Glomerular endothelial cell (primary cell): ENCODE measurements at regions not wholly inside any gene's neighbourhood (a gene's known extent, or its start where the extent isn't known, plus 50 kb on each side); places are given as distances from the start of the nearest gene placed in this dataset.
"Not testable (repeated sequence)": the region's sequence is repeated elsewhere in the genome, so short reads cannot be mapped to it uniquely, and the experiment has no call there.

Source experiments
- DNase-seq: peaks from one replicate; pipeline ENCODE4 v3.0.0-alpha.2; 2011; ENCODE audit warnings: low read depth, low spot score; ENCODE audit errors: extremely low read depth

DNA sequence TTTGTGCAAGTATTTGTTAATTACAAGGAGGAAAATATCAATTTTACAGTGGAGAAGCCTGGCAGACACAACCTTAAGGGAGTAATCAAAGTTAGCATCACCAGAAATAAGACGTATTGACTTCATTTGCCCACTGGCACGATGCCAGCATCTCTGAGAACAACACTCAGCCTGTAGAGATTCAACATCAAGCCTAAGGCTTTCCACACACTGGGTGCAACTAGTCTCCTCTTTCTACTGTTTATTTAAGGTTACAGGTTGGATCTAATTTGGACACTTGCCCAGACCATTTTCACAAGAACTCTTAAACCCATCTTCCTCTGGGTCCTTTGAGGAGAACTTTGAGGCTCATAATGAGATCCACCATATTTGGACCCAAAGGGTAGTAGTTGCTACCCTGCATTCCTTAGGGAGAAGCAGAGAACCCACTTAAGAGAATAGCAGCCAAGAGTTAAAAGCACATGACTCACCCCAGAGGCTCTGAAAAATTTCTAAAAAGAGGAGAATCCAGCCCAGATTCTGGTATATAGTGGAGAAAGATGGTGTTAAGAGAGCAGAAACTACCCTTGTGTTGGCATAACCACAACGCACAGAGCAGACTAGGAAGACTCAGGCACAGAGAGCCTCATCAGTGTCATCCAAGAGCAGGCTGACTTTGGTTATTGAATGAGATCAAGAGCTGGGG is 97.3 kb downstream of the CCDC71L start:
- DNase-seq = no peak

DNA sequence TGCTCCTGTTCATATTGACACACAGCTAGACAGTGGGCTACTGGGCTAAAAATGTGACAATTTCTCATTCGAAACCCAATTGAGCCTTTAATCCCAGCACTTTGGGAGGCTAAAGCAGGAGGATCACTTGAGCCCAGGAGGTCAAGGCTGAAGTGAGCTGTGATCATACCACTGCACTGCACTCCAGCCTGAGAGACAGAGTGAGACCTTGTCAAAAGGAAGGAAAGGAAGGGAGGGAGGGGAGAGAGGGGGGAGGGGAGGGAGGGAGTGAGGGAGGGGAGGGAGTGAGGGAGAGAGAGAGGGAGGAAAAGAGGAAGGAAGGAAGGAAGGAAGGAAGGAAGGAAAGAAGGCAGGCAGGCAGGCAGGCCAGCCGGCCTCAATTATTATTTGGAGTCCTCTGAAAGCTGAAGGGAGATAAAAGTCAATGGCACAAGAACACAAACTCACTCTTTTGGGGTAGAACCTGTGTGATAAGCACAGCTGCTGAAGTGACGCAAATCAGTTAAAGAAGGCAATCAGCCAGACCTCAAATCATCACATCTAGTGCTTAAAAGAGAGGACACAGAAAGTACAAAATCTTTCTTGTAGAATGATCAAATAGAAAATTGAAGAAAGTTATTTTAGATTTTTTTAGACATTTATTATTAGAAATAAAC is 98.1 kb downstream of the CCDC71L start:
- no peak for DNase-seq

DNA sequence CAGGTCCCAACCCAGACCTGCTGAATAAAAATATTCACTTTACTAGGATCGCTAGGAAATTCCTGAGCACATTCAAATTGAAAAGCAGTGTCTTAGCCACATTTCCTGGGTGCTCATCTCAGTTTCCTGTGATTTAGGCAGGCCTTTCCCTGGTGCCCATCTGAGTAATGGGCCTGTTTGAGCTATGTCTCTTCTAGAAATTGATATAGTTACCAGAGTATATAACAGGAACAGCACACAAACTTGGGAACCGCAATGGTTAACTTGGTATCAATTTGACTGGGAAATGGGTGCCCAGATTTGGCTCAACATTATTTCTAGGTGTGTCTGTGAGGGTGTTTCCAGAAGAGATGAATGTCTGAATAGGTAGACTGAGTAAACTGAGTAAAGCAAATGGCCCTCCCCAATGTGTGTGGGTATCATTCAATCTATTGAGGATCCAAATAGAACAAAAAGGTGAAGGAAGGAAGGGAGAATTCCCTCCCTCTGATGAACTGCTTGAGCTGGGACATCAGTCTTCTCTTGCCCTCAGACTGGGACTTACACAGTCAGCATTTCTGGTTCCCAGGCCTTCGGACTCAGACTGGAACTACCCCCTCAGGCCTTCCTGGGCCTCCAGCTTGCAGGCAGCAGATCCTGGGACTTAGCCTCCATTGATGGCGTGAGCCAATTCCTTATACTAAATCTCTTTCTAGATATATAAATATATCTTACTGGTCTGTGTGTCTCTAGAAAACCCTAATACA is 99.1 kb downstream of the CCDC71L start:
- DNase-seq = no peak

DNA sequence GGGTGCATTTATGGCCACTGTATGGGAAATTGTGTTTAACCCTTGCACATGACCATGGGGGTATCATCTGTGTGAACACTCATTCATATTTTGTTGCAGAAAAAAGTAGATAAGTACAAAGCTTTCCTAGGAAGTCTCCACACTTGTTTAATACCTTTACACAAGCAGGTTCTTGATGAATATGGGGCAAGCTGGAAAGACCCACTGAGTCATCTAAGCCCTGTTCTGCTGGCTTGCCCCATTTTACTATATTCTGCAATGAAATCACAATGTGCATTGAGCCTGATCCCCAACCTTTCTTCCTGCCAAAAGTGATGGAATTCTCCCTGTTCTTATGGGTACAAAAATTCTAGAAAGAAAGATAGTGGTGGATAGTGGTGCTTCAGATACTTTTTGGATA is 99.8 kb downstream of the CCDC71L start:
- DNase-seq = no peak

DNA sequence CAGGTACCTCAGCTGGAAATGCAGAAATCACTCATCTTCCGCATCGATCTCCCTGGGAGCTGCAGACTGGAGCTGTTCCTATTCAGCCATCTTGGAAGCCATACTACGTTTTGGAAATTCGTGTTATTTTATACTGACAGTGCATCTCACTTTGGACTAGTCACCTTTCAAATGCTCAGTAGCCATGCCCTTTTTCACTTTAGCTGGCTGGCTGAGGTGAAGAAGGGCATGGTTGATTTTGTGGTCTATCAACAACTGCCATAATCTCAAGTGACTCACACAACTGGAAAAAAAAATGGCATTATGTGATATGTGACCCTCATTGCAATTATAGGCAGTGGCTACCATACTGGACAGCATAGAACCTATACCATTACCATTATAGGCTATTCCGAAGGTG is 100.5 kb downstream of the CCDC71L start:
- DNase-seq = no peak

DNA sequence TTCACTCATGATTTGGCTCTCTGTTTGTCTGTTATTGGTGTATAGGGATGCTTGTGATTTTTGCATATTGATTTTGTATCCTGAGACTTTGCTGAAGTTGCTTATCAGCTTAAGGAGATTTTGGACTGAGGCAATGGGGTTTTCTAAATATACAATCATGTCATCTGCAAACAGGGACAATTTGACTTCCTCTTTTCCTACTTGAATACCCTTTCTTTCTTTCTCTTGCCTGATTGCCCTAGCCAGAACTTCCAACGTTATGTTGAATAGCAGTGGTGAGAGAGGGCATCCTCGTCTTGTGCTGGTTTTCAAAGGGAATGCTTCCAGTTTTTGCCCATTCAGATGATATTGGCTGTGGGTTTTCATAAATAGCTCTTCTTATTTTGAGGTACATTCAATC is 104.7 kb downstream of the CCDC71L start:
- not testable (repeated sequence) for DNase-seq

DNA sequence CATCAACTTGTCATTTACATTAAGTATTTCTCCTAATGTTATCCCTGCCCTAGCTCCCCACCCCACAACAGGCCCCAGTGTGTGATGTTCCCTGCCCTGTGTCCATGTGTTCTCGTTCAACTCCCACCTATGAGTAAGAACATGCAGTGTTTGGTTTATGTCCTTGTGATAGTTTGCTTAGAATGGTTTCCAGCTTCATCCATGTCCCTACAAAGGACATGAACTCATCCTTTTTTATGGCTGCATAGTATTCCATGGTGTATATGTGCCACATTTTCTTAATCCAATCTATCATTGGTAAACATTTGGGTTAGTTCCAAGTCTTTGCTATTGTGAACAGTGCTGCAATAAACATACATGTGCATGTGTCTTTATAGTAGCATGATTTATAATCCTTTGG is 106.3 kb downstream of the CCDC71L start:
- DNase-seq = not testable (repeated sequence)

DNA sequence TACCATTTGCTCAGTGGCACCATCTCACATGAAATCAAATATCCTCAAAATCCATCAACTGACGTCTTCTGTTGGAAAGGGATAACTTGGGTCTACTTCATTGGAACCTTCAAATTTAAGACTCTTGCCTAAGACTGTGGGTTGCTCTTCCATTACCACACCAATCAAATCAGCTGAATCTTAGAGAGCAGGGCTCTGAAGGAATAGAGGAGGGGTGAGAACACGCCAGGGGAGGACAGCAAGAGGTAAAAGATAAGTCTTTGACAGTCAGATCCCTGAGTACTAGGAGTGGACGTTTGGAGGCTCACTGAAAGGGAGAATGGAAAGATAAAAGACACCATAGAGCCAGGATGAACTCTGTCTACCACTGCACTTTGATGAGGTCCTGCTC is 107.5 kb downstream of the CCDC71L start:
- DNase-seq = no peak

DNA sequence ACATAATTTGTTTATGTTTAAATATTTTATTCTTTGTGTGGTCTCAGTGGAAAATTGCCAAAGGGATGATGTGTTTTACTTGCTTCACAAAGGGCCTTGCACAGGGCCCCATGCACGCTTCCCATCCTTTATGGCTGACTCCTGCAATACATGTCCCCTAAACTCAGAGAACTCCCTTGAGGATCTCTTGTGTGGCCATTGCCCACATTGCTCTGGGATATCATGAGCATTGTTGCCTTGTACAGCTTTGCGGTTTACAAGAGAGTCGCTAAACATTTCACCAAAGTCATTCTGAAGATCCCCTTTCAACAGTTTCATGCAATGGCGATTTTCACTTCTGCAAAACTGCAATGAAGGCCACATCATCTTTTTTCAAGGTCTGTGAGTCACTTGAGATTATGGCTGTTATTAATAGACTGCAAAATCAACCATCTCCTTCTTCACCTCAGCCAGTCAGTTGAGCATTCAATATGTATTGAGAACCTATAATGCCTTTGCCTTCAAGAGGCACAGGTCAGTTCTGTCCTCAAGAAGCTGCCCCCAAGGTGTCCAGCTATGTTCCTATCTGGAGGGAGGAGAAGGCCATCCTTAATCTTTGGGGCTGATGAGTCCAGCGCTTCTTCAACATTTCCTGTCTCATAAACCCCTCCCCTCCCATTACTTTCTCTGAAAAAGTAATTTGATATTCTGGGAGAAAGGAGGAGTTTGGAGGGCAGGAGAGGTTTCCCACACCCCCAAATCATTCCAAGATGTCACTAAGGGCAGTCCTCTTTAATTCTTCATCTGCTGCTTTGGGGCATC is 108.1 kb downstream of the CCDC71L start:
- DNase-seq = no peak

DNA sequence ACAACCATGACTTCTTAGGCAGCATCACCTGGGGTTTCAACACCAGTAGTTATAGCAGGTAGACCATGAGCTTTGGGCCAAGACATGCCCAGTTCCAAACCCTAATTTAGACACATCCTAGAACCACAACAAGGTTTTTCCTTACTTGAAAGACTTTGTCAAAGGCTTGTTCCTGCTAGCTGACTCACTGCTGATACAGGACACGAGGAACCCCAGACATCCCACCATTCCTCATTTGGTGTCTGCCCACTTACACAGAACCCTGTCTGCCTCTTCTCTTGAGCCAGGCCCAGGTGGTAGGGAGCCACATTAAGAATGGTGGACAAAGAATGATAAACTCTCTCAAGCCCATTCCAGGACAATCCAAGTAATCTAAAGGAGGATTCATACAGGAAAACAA is 109.0 kb downstream of the CCDC71L start:
- no peak for DNase-seq

DNA sequence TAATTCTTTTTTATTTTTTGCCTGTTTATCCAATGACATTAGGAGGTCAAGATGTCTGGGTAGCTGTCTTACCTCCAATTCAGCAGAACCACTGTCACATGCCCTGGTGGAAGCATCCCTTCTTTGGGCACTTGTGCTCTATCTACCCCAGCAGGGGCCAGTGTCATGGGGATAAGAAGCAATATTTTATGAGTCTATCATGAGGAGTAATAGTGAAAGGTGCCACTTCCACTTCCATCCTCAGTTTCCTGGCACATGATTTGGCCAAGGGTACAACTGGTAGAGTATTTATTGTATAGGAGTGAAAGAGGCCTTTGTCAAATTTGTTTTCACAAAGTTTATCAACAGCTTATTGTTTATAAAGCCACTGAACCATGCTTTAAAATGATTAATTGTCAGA is 112.5 kb downstream of the CCDC71L start:
- no peak for DNase-seq

DNA sequence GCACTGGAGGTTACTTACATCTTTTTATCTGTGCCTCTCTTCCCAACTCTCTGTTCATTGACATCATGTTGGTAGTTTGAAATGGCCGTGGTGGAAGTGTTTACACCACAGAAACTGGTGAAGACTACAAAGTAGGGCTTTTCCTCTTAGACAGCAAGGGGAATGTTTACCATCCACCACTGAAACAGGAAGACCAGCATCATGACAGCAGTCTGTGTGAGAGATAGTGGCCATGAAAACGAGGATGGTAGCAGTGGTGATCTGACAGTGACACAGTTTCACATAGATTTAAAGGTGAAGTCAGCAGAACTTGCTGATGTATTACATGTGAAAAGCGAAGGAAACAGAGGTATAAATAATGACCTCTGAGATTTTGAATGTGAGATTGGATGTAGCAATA is 115.7 kb downstream of the CCDC71L start:
- no peak for DNase-seq

DNA sequence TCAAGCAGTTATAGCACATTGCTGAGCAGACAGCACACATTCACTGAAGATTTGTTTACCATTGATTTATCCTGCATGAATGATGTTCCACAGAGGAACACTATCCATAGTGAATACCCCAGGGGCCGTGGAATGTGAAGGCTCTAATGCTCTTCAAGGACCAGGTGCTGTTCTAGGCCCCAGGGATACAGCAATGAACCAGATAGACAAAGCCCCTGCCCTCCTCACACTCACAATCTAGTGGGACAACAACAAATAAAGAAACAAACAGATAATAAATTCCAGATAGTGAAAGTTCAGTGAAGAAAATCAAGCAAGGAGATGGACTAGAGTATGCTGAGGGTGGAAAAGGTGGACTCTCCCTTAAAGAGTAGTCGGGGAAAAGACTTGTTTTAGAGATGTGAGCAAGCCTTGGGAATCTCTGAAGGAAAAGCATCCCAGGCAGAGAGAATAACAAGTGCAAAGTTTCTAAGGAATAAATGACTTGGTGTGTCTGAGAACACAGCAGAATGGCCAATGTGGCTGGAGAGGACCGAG is 117.7 kb downstream of the CCDC71L start:
- DNase-seq = no peak

DNA sequence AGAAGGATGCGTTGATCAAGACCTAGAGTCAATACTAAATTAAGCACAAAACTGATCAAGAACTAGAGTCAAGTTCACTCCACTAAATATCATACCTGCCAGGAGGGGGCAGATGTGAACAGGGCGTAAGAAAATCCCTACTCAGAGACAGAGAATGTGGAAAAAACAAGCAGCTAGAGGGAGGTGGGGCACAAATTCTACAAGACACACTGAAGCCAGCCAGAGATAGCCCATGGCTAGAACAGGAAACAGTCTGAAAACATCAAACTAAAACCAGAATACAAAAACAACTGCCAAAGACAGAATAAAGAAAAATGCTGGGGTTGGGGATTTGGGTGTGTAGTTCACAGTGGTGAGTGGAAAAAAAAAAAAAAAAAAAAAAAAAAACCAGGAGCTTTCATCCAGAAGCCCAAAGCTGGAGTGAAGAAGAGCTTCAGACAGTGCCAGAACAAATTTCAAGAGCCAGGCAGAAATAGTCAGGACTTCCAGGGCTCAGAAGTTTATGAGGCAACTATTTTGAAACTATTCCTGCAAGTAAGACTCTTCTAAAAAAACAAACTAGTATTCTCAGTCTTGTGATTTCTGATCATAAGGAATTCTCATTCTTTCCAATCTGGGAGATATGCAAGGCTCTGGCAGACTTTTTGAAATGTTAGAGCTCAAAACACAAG is 118.3 kb downstream of the CCDC71L start:
- DNase-seq = peak; percentile 86

DNA sequence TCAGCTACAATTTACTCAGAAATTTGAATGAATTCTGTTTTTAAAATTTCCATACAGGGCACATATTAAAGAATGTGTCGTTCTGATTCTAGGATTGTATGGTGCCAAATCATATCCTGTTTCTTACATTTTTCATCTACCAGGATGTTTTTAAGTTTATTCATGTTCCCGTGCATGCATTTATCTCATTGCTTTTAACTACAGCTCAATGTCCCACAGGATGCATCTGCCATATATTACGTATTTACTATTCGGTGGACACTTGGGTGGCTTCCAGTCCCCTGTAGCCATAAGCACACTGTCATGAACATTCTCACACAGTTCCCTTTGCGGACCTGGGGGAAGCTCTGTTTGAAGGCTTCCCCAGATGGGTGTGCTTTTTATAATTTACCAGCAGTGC is 122.3 kb downstream of the CCDC71L start:
- DNase-seq = peak; percentile 94

DNA sequence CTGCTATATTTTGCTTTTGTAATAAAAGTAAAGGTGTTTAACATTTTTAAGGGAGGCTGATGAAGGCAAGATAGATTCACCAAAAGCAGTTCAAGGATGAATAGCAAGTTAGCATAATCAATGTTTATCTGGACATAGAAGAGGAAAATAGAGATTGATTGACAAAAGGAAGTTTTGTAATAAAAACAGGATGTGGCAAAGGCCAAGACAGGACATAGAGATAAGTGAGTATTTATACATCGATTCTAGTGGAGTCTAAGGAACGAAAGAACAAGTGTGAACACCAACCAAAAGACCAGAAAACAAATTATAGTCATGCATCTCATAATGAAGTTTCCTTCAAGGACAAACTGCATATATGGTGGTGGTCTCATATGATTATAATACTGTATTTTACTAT is 123.8 kb downstream of the CCDC71L start:
- no peak for DNase-seq

DNA sequence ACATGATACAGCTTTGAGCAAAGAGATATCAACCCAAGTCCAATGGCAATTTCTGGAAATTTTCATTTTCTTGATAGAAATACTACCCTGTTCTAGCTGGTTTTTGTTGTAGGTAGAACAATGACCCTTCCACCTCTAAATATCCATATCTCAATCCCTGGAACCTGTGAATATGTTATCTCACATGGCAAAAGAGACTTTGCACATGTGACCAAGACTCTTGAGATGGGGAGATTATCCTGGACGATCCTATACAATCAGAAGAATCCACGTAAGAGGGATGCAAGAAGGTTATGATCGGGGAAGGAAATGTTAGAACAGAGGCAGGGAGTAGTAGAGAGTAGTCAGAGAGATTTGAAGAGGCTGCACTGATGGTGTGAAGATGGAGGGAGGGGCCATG is 124.9 kb downstream of the CCDC71L start:
- DNase-seq = no peak

DNA sequence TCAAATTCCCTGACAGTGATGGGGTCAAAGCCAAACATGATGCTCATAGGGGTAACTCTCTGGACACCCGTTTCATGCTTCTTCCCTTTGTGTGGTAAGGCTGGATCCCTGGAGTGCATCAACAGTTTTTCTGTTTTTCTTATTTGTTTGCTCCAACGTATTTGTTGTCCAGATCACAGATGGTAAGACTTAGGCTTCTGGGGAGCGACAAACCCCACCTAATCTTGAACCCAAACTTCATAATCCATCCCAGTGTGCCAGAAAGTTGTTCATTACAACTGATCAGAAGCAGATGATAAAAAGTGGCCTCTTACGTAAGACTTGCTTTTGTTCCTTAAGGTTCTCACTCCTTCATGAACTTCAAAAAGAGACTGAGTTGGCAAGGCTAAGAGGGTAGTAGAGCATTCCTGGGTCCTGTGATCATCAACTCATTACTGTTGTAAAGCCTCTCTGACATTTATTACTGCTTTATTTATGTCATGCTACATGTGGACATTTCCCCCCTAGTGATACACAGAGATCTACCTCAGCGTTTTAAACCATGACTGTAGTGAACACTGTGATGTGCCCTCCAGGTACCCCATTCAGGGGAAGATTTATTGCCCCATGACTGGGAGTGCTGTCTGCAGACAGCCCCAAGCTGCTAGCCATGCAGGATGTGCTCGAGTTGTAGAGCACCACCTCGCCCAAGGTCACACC is 125.6 kb downstream of the CCDC71L start:
- no peak for DNase-seq

DNA sequence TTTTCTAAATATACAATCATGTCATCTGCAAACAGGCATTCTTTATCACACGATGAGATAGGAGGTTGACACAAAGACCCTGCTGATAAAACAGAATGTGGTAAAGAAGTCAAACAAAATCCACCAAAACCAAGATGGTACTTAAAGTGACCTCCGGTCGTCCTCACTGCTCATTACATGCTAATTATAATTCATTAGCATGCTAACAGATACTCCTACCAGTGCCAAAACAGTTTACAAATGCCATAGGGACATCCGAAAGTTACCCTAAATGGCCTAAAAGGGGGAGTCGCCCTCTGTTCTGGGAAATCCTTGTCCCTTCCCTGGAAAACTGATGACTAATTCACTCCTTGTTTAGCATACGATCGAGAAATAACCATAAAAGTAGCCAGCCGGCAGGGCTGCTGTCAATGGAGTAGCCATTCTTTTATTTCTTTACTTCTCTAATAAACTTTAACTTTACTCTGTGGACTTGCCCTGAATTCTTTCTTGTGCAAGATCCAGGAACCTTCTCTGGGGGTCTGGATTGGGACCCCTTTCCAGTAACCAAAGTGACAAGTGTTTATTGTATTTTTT is 126.6 kb downstream of the CCDC71L start:
- no peak for DNase-seq
